ENCODE measurements at regions not wholly inside any gene's neighbourhood (a gene's known extent, or its start where the extent isn't known, plus 50 kb on each side); places are given as distances from the start of the nearest gene placed in this dataset.

GRCh38 chr12:126960709-126961108, 1306.3 kb upstream of the TMEM132C start:
- TF ChIP-seq ZBTB7A (IDR thresholded peaks at IDR 0.05; ENCODE audit: low read depth) = no peak
- TF ChIP-seq TAF1 (IDR thresholded peaks at IDR 0.05; ENCODE audit: low read depth) = no peak
- TF ChIP-seq USF1 (IDR thresholded peaks at IDR 0.05) = no peak
- TF ChIP-seq EGR1 (IDR thresholded peaks at IDR 0.05) = no peak
- TF ChIP-seq EP300 (IDR thresholded peaks at IDR 0.05; ENCODE audit: borderline replicate concordance) = no peak
- TF ChIP-seq TCF12 (IDR thresholded peaks at IDR 0.05; ENCODE audit: low read depth) = no peak
- no peak for TF ChIP-seq CREB1 (IDR thresholded peaks at IDR 0.05; ENCODE audit: low read depth)
- TF ChIP-seq YY1 (IDR thresholded peaks at IDR 0.05; ENCODE audit: low read depth) = no peak
- TF ChIP-seq RAD21 (IDR thresholded peaks at IDR 0.05; ENCODE audit: low read depth) = no peak
- TF ChIP-seq TEAD4 (IDR thresholded peaks at IDR 0.05) = no peak
- TF ChIP-seq, protein P1, sequence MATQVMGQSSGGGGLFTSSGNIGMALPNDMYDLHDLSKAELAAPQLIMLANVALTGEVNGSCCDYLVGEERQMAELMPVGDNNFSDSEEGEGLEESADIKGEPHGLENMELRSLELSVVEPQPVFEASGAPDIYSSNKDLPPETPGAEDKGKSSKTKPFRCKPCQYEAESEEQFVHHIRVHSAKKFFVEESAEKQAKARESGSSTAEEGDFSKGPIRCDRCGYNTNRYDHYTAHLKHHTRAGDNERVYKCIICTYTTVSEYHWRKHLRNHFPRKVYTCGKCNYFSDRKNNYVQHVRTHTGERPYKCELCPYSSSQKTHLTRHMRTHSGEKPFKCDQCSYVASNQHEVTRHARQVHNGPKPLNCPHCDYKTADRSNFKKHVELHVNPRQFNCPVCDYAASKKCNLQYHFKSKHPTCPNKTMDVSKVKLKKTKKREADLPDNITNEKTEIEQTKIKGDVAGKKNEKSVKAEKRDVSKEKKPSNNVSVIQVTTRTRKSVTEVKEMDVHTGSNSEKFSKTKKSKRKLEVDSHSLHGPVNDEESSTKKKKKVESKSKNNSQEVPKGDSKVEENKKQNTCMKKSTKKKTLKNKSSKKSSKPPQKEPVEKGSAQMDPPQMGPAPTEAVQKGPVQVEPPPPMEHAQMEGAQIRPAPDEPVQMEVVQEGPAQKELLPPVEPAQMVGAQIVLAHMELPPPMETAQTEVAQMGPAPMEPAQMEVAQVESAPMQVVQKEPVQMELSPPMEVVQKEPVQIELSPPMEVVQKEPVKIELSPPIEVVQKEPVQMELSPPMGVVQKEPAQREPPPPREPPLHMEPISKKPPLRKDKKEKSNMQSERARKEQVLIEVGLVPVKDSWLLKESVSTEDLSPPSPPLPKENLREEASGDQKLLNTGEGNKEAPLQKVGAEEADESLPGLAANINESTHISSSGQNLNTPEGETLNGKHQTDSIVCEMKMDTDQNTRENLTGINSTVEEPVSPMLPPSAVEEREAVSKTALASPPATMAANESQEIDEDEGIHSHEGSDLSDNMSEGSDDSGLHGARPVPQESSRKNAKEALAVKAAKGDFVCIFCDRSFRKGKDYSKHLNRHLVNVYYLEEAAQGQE (IDR thresholded peaks at IDR 0.05; ENCODE audit: low read depth) = no peak
- no peak for TF ChIP-seq CEBPB (IDR thresholded peaks at IDR 0.05)
- TF ChIP-seq NFIC (IDR thresholded peaks at IDR 0.05) = no peak
- TF ChIP-seq, protein P2, sequence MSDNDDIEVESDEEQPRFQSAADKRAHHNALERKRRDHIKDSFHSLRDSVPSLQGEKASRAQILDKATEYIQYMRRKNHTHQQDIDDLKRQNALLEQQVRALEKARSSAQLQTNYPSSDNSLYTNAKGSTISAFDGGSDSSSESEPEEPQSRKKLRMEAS (IDR thresholded peaks at IDR 0.05) = no peak
- no peak for TF ChIP-seq FOXM1 (IDR thresholded peaks at IDR 0.05; ENCODE audit: borderline replicate concordance, low read depth)

GRCh38 chr12:126963825-126964224, 1303.1 kb upstream of the TMEM132C start:
- TF ChIP-seq CREB1 (IDR thresholded peaks at IDR 0.05; ENCODE audit: low read depth) = no peak

GRCh38 chr12:126966498-126966897, 1300.5 kb upstream of the TMEM132C start:
- TF ChIP-seq YY1 (IDR thresholded peaks at IDR 0.05; ENCODE audit: low read depth) (no peak), CEBPB (IDR thresholded peaks at IDR 0.05) (no peak), USF1 (IDR thresholded peaks at IDR 0.05) (no peak)

DNA sequence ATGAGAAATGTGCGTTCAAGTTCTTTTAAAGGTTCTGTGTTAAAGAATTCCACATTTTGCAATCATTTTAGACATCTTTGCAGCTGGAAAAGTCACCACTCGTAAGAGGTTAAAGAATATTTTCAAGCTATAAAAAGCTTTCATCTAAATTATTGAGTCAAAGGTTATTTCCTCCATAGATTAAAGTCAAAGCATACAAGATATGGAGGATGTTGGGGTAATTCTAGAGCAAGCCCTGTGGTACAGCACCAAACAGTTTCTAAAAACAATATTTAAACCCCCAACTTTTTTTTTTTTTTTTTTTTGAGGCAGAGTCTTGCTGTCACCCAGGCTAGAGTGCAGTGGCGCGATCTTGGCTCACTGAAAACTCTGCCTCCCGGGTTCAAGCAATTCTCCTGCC, 1299.8 kb upstream of the TMEM132C start:
- TF ChIP-seq TAF1 (IDR thresholded peaks at IDR 0.05; ENCODE audit: low read depth) (no peak), FOXM1 (IDR thresholded peaks at IDR 0.05; ENCODE audit: borderline replicate concordance, low read depth) (no peak), USF1 (IDR thresholded peaks at IDR 0.05) (no peak), ZBTB7A (IDR thresholded peaks at IDR 0.05; ENCODE audit: low read depth) (no peak), CREB1 (IDR thresholded peaks at IDR 0.05; ENCODE audit: low read depth) (no peak), YY1 (IDR thresholded peaks at IDR 0.05; ENCODE audit: low read depth) (no peak), CEBPB (IDR thresholded peaks at IDR 0.05) (no peak), TEAD4 (IDR thresholded peaks at IDR 0.05) (no peak)
- TF ChIP-seq, protein P1 (IDR thresholded peaks at IDR 0.05; ENCODE audit: low read depth) = no peak

DNA sequence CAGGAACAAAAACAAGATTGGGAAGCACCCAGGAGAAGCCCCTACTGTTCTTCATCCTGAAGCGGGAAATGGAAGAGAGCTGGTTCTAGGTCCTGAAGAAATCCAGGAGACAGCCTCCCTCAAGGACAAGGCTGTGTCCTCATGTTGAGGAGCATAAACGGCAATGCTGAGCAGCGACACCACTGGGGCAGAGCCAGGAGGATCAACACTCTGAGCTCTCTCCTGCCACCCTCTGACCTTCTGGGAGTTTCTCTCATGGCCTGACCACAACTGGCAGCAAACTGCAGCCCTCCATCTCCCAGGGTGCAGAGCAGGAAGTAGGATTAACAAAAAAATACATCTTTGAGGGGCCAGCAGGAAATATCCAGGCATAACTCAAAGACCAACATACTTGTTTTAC, 1292.2 kb upstream of the TMEM132C start:
- TF ChIP-seq EGR1 (IDR thresholded peaks at IDR 0.05) (no peak), RAD21 (IDR thresholded peaks at IDR 0.05; ENCODE audit: low read depth) (no peak), TAF1 (IDR thresholded peaks at IDR 0.05; ENCODE audit: low read depth) (no peak), TEAD4 (IDR thresholded peaks at IDR 0.05) (no peak), USF1 (IDR thresholded peaks at IDR 0.05) (no peak), CREB1 (IDR thresholded peaks at IDR 0.05; ENCODE audit: low read depth) (no peak), YY1 (IDR thresholded peaks at IDR 0.05; ENCODE audit: low read depth) (no peak), NFIC (IDR thresholded peaks at IDR 0.05) (no peak), ZBTB7A (IDR thresholded peaks at IDR 0.05; ENCODE audit: low read depth) (no peak)

- TF ChIP-seq, protein P2 (IDR thresholded peaks at IDR 0.05) = no peak
- TF ChIP-seq EGR1 (IDR thresholded peaks at IDR 0.05) = no peak
- TF ChIP-seq, protein P1 (IDR thresholded peaks at IDR 0.05; ENCODE audit: low read depth) = no peak
- no peak for TF ChIP-seq EP300 (IDR thresholded peaks at IDR 0.05; ENCODE audit: borderline replicate concordance)
- TF ChIP-seq TCF12 (IDR thresholded peaks at IDR 0.05; ENCODE audit: low read depth) = no peak
- TF ChIP-seq ZBTB7A (IDR thresholded peaks at IDR 0.05; ENCODE audit: low read depth) = no peak
- no peak for TF ChIP-seq FOXM1 (IDR thresholded peaks at IDR 0.05; ENCODE audit: borderline replicate concordance, low read depth)
- TF ChIP-seq RAD21 (IDR thresholded peaks at IDR 0.05; ENCODE audit: low read depth) = no peak
- TF ChIP-seq NFIC (IDR thresholded peaks at IDR 0.05) = no peak
- TF ChIP-seq TEAD4 (IDR thresholded peaks at IDR 0.05) = no peak
Measured at GRCh38 chr12:126976579-126976978, 1290.4 kb upstream of the TMEM132C start.
